Small intestine (tissue), 7 donors: ENCODE measurements at regions not wholly inside any gene's neighbourhood (a gene's known extent, or its start where the extent isn't known, plus 50 kb on each side); places are given as distances from the start of the nearest gene placed in this dataset.
A peak's percentile ranks its signal among the peaks of the same experiment; 100 is the strongest.
"Not testable (repeated sequence)": the region's sequence is repeated elsewhere in the genome, so short reads cannot be mapped to it uniquely, and the experiment has no call there.

Experiments
- DNase-seq, 2 donors: peaks; one replicate each; pipeline versions ENCODE4 v3.0.0 to v3.0.0-alpha.2; 2013
- FAIRE-seq: peaks from 2 replicates; lab custom pipeline; 2012; peaks lifted over from hg19 to GRCh38; lab: Jason Lieb, UNC
- H3K27ac ChIP-seq, 3 donors: one replicate each; pipeline ENCODE4 v1.5.1; 2013; ENCODE audit warnings: low read length in 2 of 3, mild to moderate bottlenecking in 2 of 3, control low read depth in 1 of 3, inconsistent platforms in 1 of 3, low read depth in 1 of 3, moderate library complexity in 1 of 3
- H3K27me3 ChIP-seq, 3 donors: one replicate each; pipeline ENCODE4 v1.6.1; 2013; ENCODE audit warnings: low read length in 3 of 3, inconsistent platforms in 1 of 3; ENCODE audit not compliant: control insufficient read depth in 3 of 3, insufficient read depth in 3 of 3
- H3K36me3 ChIP-seq, 3 donors: one replicate each; pipeline ENCODE4 v1.6.1; 2013; ENCODE audit warnings: low read length in 3 of 3, inconsistent platforms in 1 of 3, low read depth in 1 of 3, mild to moderate bottlenecking in 1 of 3, moderate library complexity in 1 of 3; ENCODE audit not compliant: control insufficient read depth in 3 of 3, insufficient read depth in 2 of 3
- H3K4me1 ChIP-seq, 3 donors: one replicate each; pipeline ENCODE4 v1.6.1; 2013; ENCODE audit warnings: low read length in 2 of 3, inconsistent platforms in 1 of 3, low read depth in 1 of 3, mild to moderate bottlenecking in 1 of 3, moderate library complexity in 1 of 3; ENCODE audit not compliant: control insufficient read depth in 3 of 3, insufficient read depth in 2 of 3
- H3K4me3 ChIP-seq, 3 donors: one replicate each; pipeline ENCODE4 v1.5.1; 2013; ENCODE audit warnings: low read length in 3 of 3, control low read depth in 1 of 3, inconsistent platforms in 1 of 3, low read depth in 1 of 3, mild to moderate bottlenecking in 1 of 3, moderate library complexity in 1 of 3
- H3K9me3 ChIP-seq, 2 donors: one replicate each; pipeline ENCODE4 v1.6.1; 2013; ENCODE audit warnings: low read depth in 1 of 2, low read length in 1 of 2; ENCODE audit not compliant: control insufficient read depth in 2 of 2, insufficient read depth in 1 of 2
- WGBS, 3 donors: extraction: QIAGEN DNeasy Blood & Tissue Kit; methylation state at CpG; one replicate each; pipeline ENCODE4 v1.1.7; 2013; 5-methylcytosine and 5-hydroxymethylcytosine counted together
- donor health status: healthy with polysubstance abuse.
- donor health status: control.
- donor health status: control.
- donor health status: Bipolar disorder and iron deficiency.
- donor health status: healthy.

- Histone ChIP-seq H3K27me3 (no peaks in the 10 kb centered on the region), H3K9me3 (peaks cover 0 to 4% of the 10 kb centered on the region in 2 donors), H3K4me3 (no peak overlapping the region), H3K4me1 (no peaks in the 10 kb centered on the region), H3K36me3 (no peaks in the 10 kb centered on the region), H3K27ac (no peak overlapping the region)
- 33 to 43% (median 34%) methylated on average over 2 of the region's 2 CpGs for WGBS, 3 donors
- FAIRE-seq (no peak), DNase-seq (no peak)
These were observed 230.0 kb downstream of the SPANXN3 start for GRCh38 chrX:143287236-143287635.

- H3K27ac ChIP-seq, result no peak overlapping the region
- H3K4me3 ChIP-seq, result no peak overlapping the region
- 59 to 93% (median 83%) methylated on average over 6 of the region's 6 CpGs for WGBS, 3 donors
- no peaks in the 10 kb centered on the region for H3K27me3 ChIP-seq
- H3K4me1 ChIP-seq, result no peaks in the 10 kb centered on the region
- H3K9me3 ChIP-seq, result peaks cover 0 to 2% of the 10 kb centered on the region in 2 donors
- FAIRE-seq (no peak), DNase-seq (no peak)
- no peaks in the 10 kb centered on the region for H3K36me3 ChIP-seq
These were observed 244.6 kb downstream of the SPANXN4 start for GRCh38 chrX:143270317-143270716.

DNA sequence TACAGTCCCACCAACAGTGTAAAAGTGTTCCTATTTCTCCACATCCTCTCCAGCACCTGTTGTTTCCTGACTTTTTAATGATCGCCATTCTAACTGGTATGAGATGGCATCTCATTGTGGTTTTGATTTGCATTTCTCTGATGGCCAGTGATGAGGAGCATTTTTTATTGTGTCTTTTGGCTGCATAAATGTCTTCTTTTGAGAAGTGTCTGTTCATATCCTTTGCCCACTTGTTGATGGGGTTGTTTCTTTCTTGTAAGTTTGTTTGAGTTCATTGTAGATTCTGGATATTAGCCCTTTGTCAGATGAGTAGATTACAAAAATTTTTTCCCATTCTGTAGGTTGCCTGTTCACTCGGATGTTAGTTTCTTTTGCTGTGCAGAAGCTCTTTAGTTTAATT lies 218.9 kb downstream of the SPANXN4 start:
- DNase-seq, H3K27ac ChIP-seq, H3K36me3 ChIP-seq, H3K4me1 ChIP-seq, FAIRE-seq, H3K4me3 ChIP-seq, H3K9me3 ChIP-seq, H3K27me3 ChIP-seq: not testable (repeated sequence)
- 68 to 82% (median 81%) methylated on average over 1 to 2 of the region's 2 CpGs for WGBS, 3 donors

DNA sequence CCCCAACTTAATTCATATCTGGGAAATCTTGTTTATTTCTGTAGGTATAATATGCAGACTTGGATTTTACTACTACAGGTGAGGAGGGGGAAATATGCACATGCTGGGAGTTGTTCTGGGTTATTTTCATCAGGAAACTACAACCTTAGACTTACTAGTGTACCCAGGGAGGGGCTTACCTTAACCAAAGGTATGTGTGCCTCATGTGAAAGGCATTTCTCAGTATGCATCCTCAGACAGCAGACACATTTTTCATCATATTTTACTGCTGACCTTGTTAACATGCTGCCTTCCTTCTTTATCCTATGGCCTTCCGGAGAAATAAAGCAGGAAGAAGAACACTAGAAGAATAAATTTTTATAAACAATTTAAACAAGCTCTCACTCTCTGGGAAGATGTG lies 214.9 kb downstream of the SPANXN4 start:
- H3K27ac ChIP-seq, result no peak overlapping the region
- H3K4me3 ChIP-seq, result no peak overlapping the region
- WGBS, 3 donors, result 76 to 94% (median 93%) methylated on average over 1 of the region's 1 CpG
- H3K4me1 ChIP-seq, result no peaks in the 10 kb centered on the region
- no peaks in the 10 kb centered on the region for H3K36me3 ChIP-seq
- no peaks in the 10 kb centered on the region for H3K9me3 ChIP-seq
- FAIRE-seq (no peak), DNase-seq (no peak)
- no peaks in the 10 kb centered on the region for H3K27me3 ChIP-seq

DNA sequence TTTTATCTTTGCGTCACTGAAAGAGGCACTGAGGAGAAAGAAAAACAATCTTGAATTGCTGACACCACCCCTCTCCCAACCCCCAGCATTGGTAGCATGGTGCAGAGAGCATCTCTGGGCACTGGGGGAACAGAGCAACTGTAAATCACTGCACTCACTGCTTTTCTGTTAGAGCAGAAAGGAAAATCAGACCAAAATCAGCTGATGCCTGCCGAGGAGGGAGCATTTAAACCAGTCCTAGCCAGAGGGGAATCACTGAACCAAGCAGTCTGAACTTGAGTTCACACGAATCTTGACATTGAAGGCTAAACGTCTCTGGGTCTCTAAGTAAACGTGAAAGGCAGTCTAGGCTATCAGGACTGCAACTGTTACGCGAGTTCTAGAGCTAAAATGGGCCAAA lies 205.8 kb downstream of the SPANXN4 start:
- Histone ChIP-seq H3K27ac (no peak overlapping the region), H3K27me3 (no peaks in the 10 kb centered on the region), H3K4me3 (no peak overlapping the region), H3K4me1 (no peaks in the 10 kb centered on the region), H3K36me3 (no peaks in the 10 kb centered on the region), H3K9me3 (no peaks in the 10 kb centered on the region)
- 74 to 85% (median 80%) methylated on average over 7 of the region's 7 CpGs for WGBS, 3 donors
- FAIRE-seq (no peak), DNase-seq (no peak)

- not testable (repeated sequence) for H3K27me3 ChIP-seq, H3K4me3 ChIP-seq, H3K4me1 ChIP-seq, H3K27ac ChIP-seq, DNase-seq, H3K36me3 ChIP-seq, FAIRE-seq, H3K9me3 ChIP-seq
- WGBS, 3 donors, result 88 to 97% (median 95%) methylated on average over 9 to 27 of the region's 27 CpGs
These were observed 202.9 kb downstream of the SPANXN4 start for GRCh38 chrX:143228600-143228999.

GRCh38 chrX:143206966-143207365 lies 181.2 kb downstream of the SPANXN4 start:
- no peak overlapping the region for H3K27ac ChIP-seq
- H3K36me3 ChIP-seq, result no peaks in the 10 kb centered on the region
- no peak overlapping the region for H3K4me3 ChIP-seq
- FAIRE-seq (no peak), DNase-seq (no peak)
- WGBS, 3 donors, result 47 to 81% (median 65%) methylated on average over 1 of the region's 1 CpG
- no peaks in the 10 kb centered on the region for H3K4me1 ChIP-seq
- no peaks in the 10 kb centered on the region for H3K27me3 ChIP-seq
- H3K9me3 ChIP-seq, result no peaks in the 10 kb centered on the region

GRCh38 chrX:143171703-143172102 lies 146.0 kb downstream of the SPANXN4 start:
- no peak for DNase-seq
- FAIRE-seq, result no peak
- WGBS, 3 donors, result 75 to 89% (median 76%) methylated on average over 3 of the region's 3 CpGs

DNA sequence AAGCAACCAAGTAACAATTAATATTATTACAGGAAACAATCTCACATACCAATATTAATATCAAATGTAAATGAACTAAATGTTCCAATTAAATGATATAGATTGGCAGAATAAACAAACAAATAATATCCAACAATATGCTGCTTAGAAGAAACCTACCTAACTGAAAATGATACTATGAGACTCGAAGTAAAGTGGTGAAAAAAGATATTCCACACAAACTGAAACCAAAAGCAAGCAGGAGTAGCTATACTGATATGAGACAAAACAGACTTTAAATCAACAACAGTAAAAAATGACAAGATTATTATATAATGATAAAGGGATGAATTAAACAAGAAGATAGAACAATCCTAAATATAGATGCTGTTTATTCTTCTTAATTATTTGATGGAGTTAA lies 140.1 kb downstream of the SPANXN4 start:
- H3K27ac ChIP-seq, result no peak overlapping the region
- no peaks in the 10 kb centered on the region for H3K27me3 ChIP-seq
- no peaks in the 10 kb centered on the region for H3K36me3 ChIP-seq
- H3K9me3 ChIP-seq, result no peaks in the 10 kb centered on the region
- H3K4me3 ChIP-seq, result no peak overlapping the region
- WGBS, 3 donors, result 3 to 27% (median 10%) methylated on average over 1 of the region's 1 CpG
- H3K4me1 ChIP-seq, result no peaks in the 10 kb centered on the region
- DNase-seq, result no peak
- FAIRE-seq, result peak; percentile 19

More at GRCh38 chrX:143171703-143172102, 146.0 kb downstream of the SPANXN4 start:
- no peaks in the 10 kb centered on the region for H3K36me3 ChIP-seq
- no peaks in the 10 kb centered on the region for H3K27me3 ChIP-seq
- H3K4me3 ChIP-seq, result no peak overlapping the region
- H3K27ac ChIP-seq, result no peak overlapping the region
- H3K9me3 ChIP-seq, result no peaks in the 10 kb centered on the region
- no peaks in the 10 kb centered on the region for H3K4me1 ChIP-seq
